H9 (cell line): ENCODE measurements at regions not wholly inside any gene's neighbourhood (a gene's known extent, or its start where the extent isn't known, plus 50 kb on each side); places are given as distances from the start of the nearest gene placed in this dataset.

Experiments
- DNase-seq: peaks from one replicate; pipeline ENCODE4 v3.0.0-alpha.2; 2017
- H2AFZ ChIP-seq: one replicate; pipeline ENCODE4 v1.6.1; 2013; ENCODE audit warnings: mild to moderate bottlenecking, low read length, control low read depth, moderate library complexity
- H2AK5ac ChIP-seq: 2 replicates; pipeline ENCODE4 v1.6.1; 2013; ENCODE audit warnings: low read length, control low read depth, mixed read lengths; ENCODE audit not compliant: insufficient read length
- H2BK120ac ChIP-seq: one replicate; pipeline ENCODE4 v1.6.1; 2013; ENCODE audit warnings: low read depth, mild to moderate bottlenecking, low read length, control low read depth, inconsistent platforms; ENCODE audit not compliant: poor library complexity, severe bottlenecking
- H2BK12ac ChIP-seq: 2 replicates; pipeline ENCODE4 v1.6.1; 2013; ENCODE audit warnings: low read length, control low read depth, mixed read lengths, low read depth; ENCODE audit not compliant: insufficient read length
- H2BK15ac ChIP-seq: 2 replicates; pipeline ENCODE4 v1.6.1; 2013; ENCODE audit warnings: low read depth, low read length, control low read depth
- H2BK20ac ChIP-seq: one replicate; pipeline ENCODE4 v1.6.1; 2013; ENCODE audit warnings: low read depth, mild to moderate bottlenecking, low read length, control low read depth, inconsistent platforms; ENCODE audit not compliant: poor library complexity, severe bottlenecking
- H2BK5ac ChIP-seq: 2 replicates; pipeline ENCODE4 v1.6.1; 2013; ENCODE audit warnings: low read length, control low read depth, mixed read lengths; ENCODE audit not compliant: insufficient read length
- H3K14ac ChIP-seq: 2 replicates; pipeline ENCODE4 v1.6.1; 2013; ENCODE audit warnings: low read length, control low read depth; ENCODE audit not compliant: insufficient read depth
- H3K18ac ChIP-seq: 2 replicates; pipeline ENCODE4 v1.6.1; 2013; ENCODE audit warnings: low read depth, mild to moderate bottlenecking, mixed read lengths, low read length, control low read depth; ENCODE audit not compliant: insufficient read length
- H3K23ac ChIP-seq: 2 replicates; pipeline ENCODE4 v1.6.1; 2013; ENCODE audit warnings: low read length, control low read depth, mixed read lengths, low read depth; ENCODE audit not compliant: insufficient read length
- H3K23me2 ChIP-seq: 2 replicates; pipeline ENCODE4 v1.6.1; 2013; ENCODE audit warnings: low read depth, mild to moderate bottlenecking, mixed read lengths, low read length, control low read depth; ENCODE audit not compliant: insufficient read length, poor library complexity, severe bottlenecking
- H3K27ac ChIP-seq: 2 replicates; pipeline ENCODE4 v1.5.1; 2013; ENCODE audit warnings: low read length, control low read depth, mixed read lengths, low read depth; ENCODE audit not compliant: insufficient read length
- H3K27me3 ChIP-seq: 2 replicates; pipeline ENCODE4 v1.6.1; 2013; ENCODE audit warnings: low read length, control low read depth, inconsistent platforms; ENCODE audit not compliant: insufficient read depth
- H3K4ac ChIP-seq: 2 replicates; pipeline ENCODE4 v1.6.1; 2013; ENCODE audit warnings: low read depth, mild to moderate bottlenecking, control low read depth, inconsistent platforms, low read length, moderate library complexity
- H3K4me1 ChIP-seq: 2 replicates; pipeline ENCODE4 v1.6.1; 2013; ENCODE audit warnings: low read length, control low read depth, inconsistent platforms; ENCODE audit not compliant: insufficient read depth
- H3K4me2 ChIP-seq: 2 replicates; pipeline ENCODE4 v1.6.1; 2013; ENCODE audit warnings: low read length, control low read depth, mixed read lengths; ENCODE audit not compliant: insufficient read length, insufficient read depth
- H3K56ac ChIP-seq: 2 replicates; pipeline ENCODE4 v1.6.1; 2013; ENCODE audit warnings: low read depth, mild to moderate bottlenecking, mixed read lengths, low read length, control low read depth; ENCODE audit not compliant: insufficient read length
- H3K79me1 ChIP-seq: 2 replicates; pipeline ENCODE4 v1.6.1; 2013; ENCODE audit warnings: low read depth, mild to moderate bottlenecking, moderate library complexity, low read length, control low read depth, inconsistent platforms; ENCODE audit not compliant: insufficient read depth, poor library complexity, severe bottlenecking
- H3K79me2 ChIP-seq: 2 replicates; pipeline ENCODE4 v1.6.1; 2013; ENCODE audit warnings: low read length, control low read depth, inconsistent platforms; ENCODE audit not compliant: insufficient read depth
- H3K9ac ChIP-seq: 2 replicates; pipeline ENCODE4 v1.6.1; 2013; ENCODE audit warnings: low read length, control low read depth, mixed read lengths; ENCODE audit not compliant: insufficient read length; ENCODE audit errors: extremely low read depth
- H3K9me3 ChIP-seq: one replicate; pipeline ENCODE4 v1.6.1; 2013; ENCODE audit warnings: low read depth, low read length, inconsistent platforms; ENCODE audit not compliant: control insufficient read depth
- H3T11ph ChIP-seq: one replicate; pipeline ENCODE4 v1.6.1; 2013; ENCODE audit warnings: mild to moderate bottlenecking, low read length, control low read depth, inconsistent platforms
- H4K20me1 ChIP-seq: one replicate; pipeline ENCODE4 v1.6.1; 2013; ENCODE audit not compliant: control insufficient read depth, insufficient read length, insufficient read depth
- H4K5ac ChIP-seq: 2 replicates; pipeline ENCODE4 v1.6.1; 2013; ENCODE audit warnings: low read depth, mild to moderate bottlenecking, mixed read lengths, low read length, control low read depth; ENCODE audit not compliant: insufficient read length
- H4K8ac ChIP-seq: replicated peaks from 2 replicates; pipeline ENCODE4 v1.6.1; 2013; ENCODE audit warnings: low read length, control low read depth, mixed read lengths, low read depth; ENCODE audit not compliant: insufficient read length
- H4K91ac ChIP-seq: 2 replicates; pipeline ENCODE4 v1.6.1; 2013; ENCODE audit warnings: low read depth, mild to moderate bottlenecking, moderate library complexity, mixed read lengths, low read length, control low read depth; ENCODE audit not compliant: insufficient read length
- H3K27ac Mint-ChIP-seq, 3 experiments: 2 replicates in 2 of 3; 3 replicates in 1 of 3; pipeline ENCODE4 v1.8.0; 2020 to 2021; ENCODE audit warnings: mixed read lengths in 3 of 3, mild to moderate bottlenecking in 1 of 3, moderate library complexity in 1 of 3
- H3K27me3 Mint-ChIP-seq: 2 replicates; pipeline ENCODE4 v1.8.0; 2021; ENCODE audit warnings: low read depth, mild to moderate bottlenecking, moderate library complexity, mixed read lengths
- H3K36me3 Mint-ChIP-seq, 3 experiments: 2 replicates in 2 of 3; 3 replicates in 1 of 3; pipeline ENCODE4 v1.8.0; 2020 to 2021; ENCODE audit warnings: low read depth in 3 of 3, mixed read lengths in 3 of 3; ENCODE audit not compliant: insufficient read depth in 1 of 3
- H3K4me1 Mint-ChIP-seq, 2 experiments: 2 replicates each; pipeline ENCODE4 v1.8.0; 2020; ENCODE audit warnings: mixed read lengths in 2 of 2
- H3K4me3 Mint-ChIP-seq, 2 experiments: 2 replicates in 1 of 2; 3 replicates in 1 of 2; pipeline ENCODE4 v1.8.0; 2020 to 2021; ENCODE audit warnings: mild to moderate bottlenecking in 2 of 2, mixed read lengths in 2 of 2, moderate library complexity in 1 of 2
- H3K9me3 Mint-ChIP-seq, 2 experiments: 2 replicates in 1 of 2; 3 replicates in 1 of 2; pipeline ENCODE4 v1.8.0; 2020; ENCODE audit warnings: mild to moderate bottlenecking in 2 of 2, mixed read lengths in 2 of 2, moderate library complexity in 1 of 2
- WGBS: extraction: QIAGEN DNeasy Blood & Tissue Kit; methylation state at CpG from one replicate; pipeline ENCODE4 v1.1.7; 2013; ENCODE audit warnings: missing lambda C conversion rate, low lambda C conversion rate, mixed read lengths; ENCODE audit not compliant: insufficient read length; ENCODE audit errors: extremely low coverage; 5-methylcytosine and 5-hydroxymethylcytosine counted together
- TF ChIP-seq, protein P1 (sequence below): fragments of 200-600 bp; sonication (generic); conservative IDR thresholded peaks from 3 replicates; pipeline ENCODE4 v1.8.0; 2021; ENCODE audit warnings: antibody characterized with exemption, mild to moderate bottlenecking

DNA sequence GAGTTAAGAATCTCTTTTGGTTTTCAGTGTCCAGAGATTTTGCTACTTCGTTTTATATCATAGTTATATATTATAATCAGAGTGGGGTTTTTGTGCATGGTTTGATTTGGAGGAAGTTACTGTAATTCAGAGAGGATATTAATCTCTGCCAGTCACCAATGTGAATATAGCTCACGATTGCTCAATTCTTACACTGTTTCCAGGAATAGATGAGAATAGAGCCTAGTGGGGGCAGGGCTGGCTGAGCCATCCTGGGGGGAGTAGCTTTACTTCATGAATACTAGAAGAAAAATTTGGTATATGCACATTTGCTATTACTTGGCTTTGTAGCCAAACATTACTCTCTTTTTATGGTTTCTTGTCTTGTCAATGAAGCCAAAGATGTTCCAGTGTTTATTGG, 60.9 kb upstream of the TRPC3 start:
- DNase-seq = no peak
- H3T11ph ChIP-seq = no peak overlapping the region
- H3K27me3 ChIP-seq = no peaks in the 10 kb centered on the region
- WGBS = no CpG with 5 or more reads among the region's 2 CpGs
- H3K4me1 ChIP-seq = no peaks in the 10 kb centered on the region
- H2BK120ac ChIP-seq = no peak overlapping the region
- H4K91ac ChIP-seq = no peak overlapping the region
- no peaks in the 10 kb centered on the region for H4K20me1 ChIP-seq
- H3K23ac ChIP-seq = no peak overlapping the region
- H3K9me3 ChIP-seq = no peaks in the 10 kb centered on the region
- H2AFZ ChIP-seq = no peak overlapping the region
- peaks cover 0 to 4% of the 10 kb centered on the region in 2 experiments; a peak in 2 of 4 replicates for H3K4me1 Mint-ChIP-seq
- H3K14ac ChIP-seq = no peak overlapping the region
- H3K9me3 Mint-ChIP-seq = no peaks in the 10 kb centered on the region
- no peak overlapping the region for H2BK12ac ChIP-seq
- no peak overlapping the region for H3K18ac ChIP-seq
- H3K27ac Mint-ChIP-seq = no peak overlapping the region
- H2BK15ac ChIP-seq = no peak overlapping the region
- H3K27ac ChIP-seq = no peak overlapping the region
- TF ChIP-seq, protein P1, sequence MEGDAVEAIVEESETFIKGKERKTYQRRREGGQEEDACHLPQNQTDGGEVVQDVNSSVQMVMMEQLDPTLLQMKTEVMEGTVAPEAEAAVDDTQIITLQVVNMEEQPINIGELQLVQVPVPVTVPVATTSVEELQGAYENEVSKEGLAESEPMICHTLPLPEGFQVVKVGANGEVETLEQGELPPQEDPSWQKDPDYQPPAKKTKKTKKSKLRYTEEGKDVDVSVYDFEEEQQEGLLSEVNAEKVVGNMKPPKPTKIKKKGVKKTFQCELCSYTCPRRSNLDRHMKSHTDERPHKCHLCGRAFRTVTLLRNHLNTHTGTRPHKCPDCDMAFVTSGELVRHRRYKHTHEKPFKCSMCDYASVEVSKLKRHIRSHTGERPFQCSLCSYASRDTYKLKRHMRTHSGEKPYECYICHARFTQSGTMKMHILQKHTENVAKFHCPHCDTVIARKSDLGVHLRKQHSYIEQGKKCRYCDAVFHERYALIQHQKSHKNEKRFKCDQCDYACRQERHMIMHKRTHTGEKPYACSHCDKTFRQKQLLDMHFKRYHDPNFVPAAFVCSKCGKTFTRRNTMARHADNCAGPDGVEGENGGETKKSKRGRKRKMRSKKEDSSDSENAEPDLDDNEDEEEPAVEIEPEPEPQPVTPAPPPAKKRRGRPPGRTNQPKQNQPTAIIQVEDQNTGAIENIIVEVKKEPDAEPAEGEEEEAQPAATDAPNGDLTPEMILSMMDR = no peak
- no peaks in the 10 kb centered on the region for H3K23me2 ChIP-seq
- H3K27me3 Mint-ChIP-seq = no peaks in the 10 kb centered on the region
- H3K4me2 ChIP-seq = no peak overlapping the region
- no peak overlapping the region for H2AK5ac ChIP-seq
- H3K36me3 Mint-ChIP-seq = no peaks in the 10 kb centered on the region
- no peak overlapping the region for H3K4me3 Mint-ChIP-seq
- no peak overlapping the region for H3K9ac ChIP-seq
- no peaks in the 10 kb centered on the region for H3K79me2 ChIP-seq
- no peaks in the 10 kb centered on the region for H3K79me1 ChIP-seq
- no peak overlapping the region for H2BK5ac ChIP-seq
- H2BK20ac ChIP-seq = no peak overlapping the region
- H3K4ac ChIP-seq = no peak overlapping the region
- no peak overlapping the region for H3K56ac ChIP-seq
- no peak overlapping the region for H4K8ac ChIP-seq
- no peak overlapping the region for H4K5ac ChIP-seq
